ENCODE measurements at regions not wholly inside any gene's neighbourhood (a gene's known extent, or its start where the extent isn't known, plus 50 kb on each side); places are given as distances from the start of the nearest gene placed in this dataset.
"Not testable (repeated sequence)": the region's sequence is repeated elsewhere in the genome, so short reads cannot be mapped to it uniquely, and the experiment has no call there.

- Mint-ChIP-seq H3K27ac (no peak overlapping the region), H3K4me1 (no peaks in the 10 kb centered on the region), H3K9me3 (peaks cover 0 to 7% (median 4%) of the 10 kb centered on the region in 5 donors), H3K27me3 (peaks cover 7 to 9% of the 10 kb centered on the region in 2 donors), H3K36me3 (no peaks in the 10 kb centered on the region), H3K4me3 (no peak overlapping the region)
- H3K9me3 ChIP-seq (ENCODE audit: low read length), result no peaks in the 10 kb centered on the region
- POLR2A ChIA-PET, result no interaction called here
- H3K4me1 ChIP-seq (ENCODE audit: insufficient read depth, low read length), result no peaks in the 10 kb centered on the region
- no peak for DNase-seq
- H3K4me3 ChIP-seq (ENCODE audit: low read length), result no peak overlapping the region
- H3K36me3 ChIP-seq (ENCODE audit: insufficient read depth, low read length), result no peaks in the 10 kb centered on the region
- H3K27me3 ChIP-seq (ENCODE audit: insufficient read depth, low read length, poor library complexity, severe bottlenecking), result no peaks in the 10 kb centered on the region
- no peak overlapping the region for H3K27ac ChIP-seq (ENCODE audit: low read depth, low read length)
- CTCF ChIA-PET, result no interaction called here
Observed at GRCh38 chr5:173395933-173396308, 67.7 kb upstream of the STC2 start.

- Mint-ChIP-seq H3K4me1 (no peaks in the 10 kb centered on the region), H3K4me3 (no peak overlapping the region), H3K27ac (no peak overlapping the region), H3K27me3 (peaks cover 7 to 14% of the 10 kb centered on the region in 2 donors), H3K36me3 (no peaks in the 10 kb centered on the region), H3K9me3 (peaks cover 0 to 7% (median 5%) of the 10 kb centered on the region in 5 donors)
- POLR2A ChIA-PET, result no interaction called here
- Histone ChIP-seq H3K9me3 (ENCODE audit: low read length) (no peaks in the 10 kb centered on the region), H3K4me3 (ENCODE audit: low read length) (no peak overlapping the region), H3K4me1 (ENCODE audit: insufficient read depth, low read length) (no peaks in the 10 kb centered on the region), H3K27me3 (ENCODE audit: insufficient read depth, low read length, poor library complexity, severe bottlenecking) (no peaks in the 10 kb centered on the region), H3K27ac (ENCODE audit: low read depth, low read length) (no peak overlapping the region), H3K36me3 (ENCODE audit: insufficient read depth, low read length) (no peaks in the 10 kb centered on the region)
- no peak for DNase-seq
- CTCF ChIA-PET, result no interaction called here
Observed at GRCh38 chr5:173395257-173395932, 67.2 kb upstream of the STC2 start.

GRCh38 chr5:173394701-173395100 lies 66.5 kb upstream of the STC2 start:
- Mint-ChIP-seq H3K4me3 (no peak overlapping the region), H3K9me3 (peaks cover 0 to 9% (median 5%) of the 10 kb centered on the region in 5 donors), H3K4me1 (no peaks in the 10 kb centered on the region), H3K27ac (peak overlapping the region in 1 of 8 donors; percentile 74), H3K27me3 (peaks cover 11 to 21% of the 10 kb centered on the region in 2 donors), H3K36me3 (no peaks in the 10 kb centered on the region)
- H3K27ac ChIP-seq (ENCODE audit: low read depth, low read length), result no peak overlapping the region
- no peaks in the 10 kb centered on the region for H3K27me3 ChIP-seq (ENCODE audit: insufficient read depth, low read length, poor library complexity, severe bottlenecking)
- ChIA-PET POLR2A (no interaction called here), CTCF (no interaction called here)
- DNase-seq, result no peak
- no peaks in the 10 kb centered on the region for H3K9me3 ChIP-seq (ENCODE audit: low read length)
- H3K4me3 ChIP-seq (ENCODE audit: low read length), result no peak overlapping the region
- H3K4me1 ChIP-seq (ENCODE audit: insufficient read depth, low read length), result no peaks in the 10 kb centered on the region
- no peaks in the 10 kb centered on the region for H3K36me3 ChIP-seq (ENCODE audit: insufficient read depth, low read length)

- CTCF ChIA-PET, result no interaction called here
- POLR2A ChIA-PET, result no interaction called here
- H3K4me3 Mint-ChIP-seq, result no peak overlapping the region
Observed at GRCh38 chr5:173392172-173392571, 64.0 kb upstream of the STC2 start.

GRCh38 chr5:173391031-173391430 lies 62.8 kb upstream of the STC2 start:
- Histone ChIP-seq H3K4me1 (ENCODE audit: insufficient read depth, low read length) (no peaks in the 10 kb centered on the region), H3K4me3 (ENCODE audit: low read length) (no peak overlapping the region), H3K9me3 (ENCODE audit: low read length) (no peaks in the 10 kb centered on the region), H3K36me3 (ENCODE audit: insufficient read depth, low read length) (no peaks in the 10 kb centered on the region), H3K27ac (ENCODE audit: low read depth, low read length) (no peak overlapping the region), H3K27me3 (ENCODE audit: insufficient read depth, low read length, poor library complexity, severe bottlenecking) (no peaks in the 10 kb centered on the region)
- no peaks in the 10 kb centered on the region for H3K36me3 Mint-ChIP-seq
- peaks cover 11 to 25% of the 10 kb centered on the region in 2 donors for H3K27me3 Mint-ChIP-seq
- DNase-seq, result no peak
- H3K27ac Mint-ChIP-seq, result no peak overlapping the region
- ChIA-PET POLR2A (no interaction called here), CTCF (no interaction called here)
- H3K4me3 Mint-ChIP-seq, result no peak overlapping the region
- peaks cover 0 to 7% (median 7%) of the 10 kb centered on the region in 5 donors for H3K9me3 Mint-ChIP-seq
- no peaks in the 10 kb centered on the region for H3K4me1 Mint-ChIP-seq

More at GRCh38 chr5:173392172-173392571, 64.0 kb upstream of the STC2 start:
- Histone ChIP-seq H3K27ac (ENCODE audit: low read depth, low read length) (no peak overlapping the region), H3K9me3 (ENCODE audit: low read length) (no peaks in the 10 kb centered on the region), H3K4me1 (ENCODE audit: insufficient read depth, low read length) (no peaks in the 10 kb centered on the region), H3K36me3 (ENCODE audit: insufficient read depth, low read length) (no peaks in the 10 kb centered on the region), H3K4me3 (ENCODE audit: low read length) (no peak overlapping the region), H3K27me3 (ENCODE audit: insufficient read depth, low read length, poor library complexity, severe bottlenecking) (no peaks in the 10 kb centered on the region)
- H3K36me3 Mint-ChIP-seq, result no peaks in the 10 kb centered on the region
- H3K27ac Mint-ChIP-seq, result no peak overlapping the region
- H3K27me3 Mint-ChIP-seq, result peaks cover 11 to 25% of the 10 kb centered on the region in 2 donors
- DNase-seq, result no peak
- H3K9me3 Mint-ChIP-seq, result peaks cover 0 to 7% (median 7%) of the 10 kb centered on the region in 5 donors
- no peaks in the 10 kb centered on the region for H3K4me1 Mint-ChIP-seq

GRCh38 chr5:173387293-173387692 lies 59.1 kb upstream of the STC2 start:
- DNase-seq; H3K27me3 ChIP-seq (ENCODE audit: insufficient read depth, low read length, poor library complexity, severe bottlenecking); H3K36me3 Mint-ChIP-seq; CTCF ChIA-PET; H3K4me3 Mint-ChIP-seq; H3K4me1 ChIP-seq (ENCODE audit: insufficient read depth, low read length); H3K4me3 ChIP-seq (ENCODE audit: low read length); H3K27ac Mint-ChIP-seq; H3K9me3 ChIP-seq (ENCODE audit: low read length); H3K36me3 ChIP-seq (ENCODE audit: insufficient read depth, low read length); H3K27ac ChIP-seq (ENCODE audit: low read depth, low read length); POLR2A ChIA-PET; H3K9me3 Mint-ChIP-seq; H3K4me1 Mint-ChIP-seq: not testable (repeated sequence)
- H3K27me3 Mint-ChIP-seq, result peaks cover 4 to 20% of the 10 kb centered on the region in 2 donors

GRCh38 chr5:173385832-173386360 lies 57.7 kb upstream of the STC2 start:
- POLR2A ChIA-PET, result no interaction called here
- Histone ChIP-seq H3K27me3 (ENCODE audit: insufficient read depth, low read length, poor library complexity, severe bottlenecking) (no peaks in the 10 kb centered on the region), H3K4me3 (ENCODE audit: low read length) (no peak overlapping the region), H3K4me1 (ENCODE audit: insufficient read depth, low read length) (no peaks in the 10 kb centered on the region), H3K9me3 (ENCODE audit: low read length) (no peaks in the 10 kb centered on the region), H3K27ac (ENCODE audit: low read depth, low read length) (no peak overlapping the region), H3K36me3 (ENCODE audit: insufficient read depth, low read length) (no peaks in the 10 kb centered on the region)
- H3K9me3 Mint-ChIP-seq, result peaks cover 0 to 5% (median 2%) of the 10 kb centered on the region in 5 donors
- no peaks in the 10 kb centered on the region for H3K36me3 Mint-ChIP-seq
- CTCF ChIA-PET, result no interaction called here
- H3K27ac Mint-ChIP-seq, result no peak overlapping the region
- no peak overlapping the region for H3K4me3 Mint-ChIP-seq
- H3K4me1 Mint-ChIP-seq, result no peaks in the 10 kb centered on the region
- DNase-seq, result no peak
- peaks cover 4 to 16% of the 10 kb centered on the region in 2 donors for H3K27me3 Mint-ChIP-seq

GRCh38 chr5:173383711-173384110 lies 55.5 kb upstream of the STC2 start:
- POLR2A ChIA-PET, result no interaction called here
- Mint-ChIP-seq H3K4me3 (no peak overlapping the region), H3K27ac (no peak overlapping the region), H3K9me3 (peaks cover 0 to 4% (median 0%) of the 10 kb centered on the region in 5 donors), H3K36me3 (no peaks in the 10 kb centered on the region), H3K27me3 (no peaks in the 10 kb centered on the region), H3K4me1 (no peaks in the 10 kb centered on the region)
- no peaks in the 10 kb centered on the region for H3K4me1 ChIP-seq (ENCODE audit: insufficient read depth, low read length)
- DNase-seq, result no peak
- H3K27ac ChIP-seq (ENCODE audit: low read depth, low read length), result no peak overlapping the region
- no peak overlapping the region for H3K4me3 ChIP-seq (ENCODE audit: low read length)
- CTCF ChIA-PET, result interaction anchor here (0.6 kb wide), 1 partner anchor 210 kb away, joined by 3 read pairs; no protein-coding TSS in a partner anchor
- no peaks in the 10 kb centered on the region for H3K27me3 ChIP-seq (ENCODE audit: insufficient read depth, low read length, poor library complexity, severe bottlenecking)
- no peaks in the 10 kb centered on the region for H3K9me3 ChIP-seq (ENCODE audit: low read length)
- no peaks in the 10 kb centered on the region for H3K36me3 ChIP-seq (ENCODE audit: insufficient read depth, low read length)

All from CD8-positive, alpha-beta memory T cell (primary cell).